Loucy (cell line): ENCODE measurements at regions not wholly inside any gene's neighbourhood (a gene's known extent, or its start where the extent isn't known, plus 50 kb on each side); places are given as distances from the start of the nearest gene placed in this dataset.

Experiments
- CTCF ChIP-seq: fragments of 200-600 bp; sonication (generic); conservative IDR thresholded peaks from 2 replicates; pipeline ENCODE4 v1.5.1; 2014; ENCODE audit warnings: mild to moderate bottlenecking, antibody characterized with exemption, low read length
- EZH2phosphoT487 ChIP-seq: fragments of 200-600 bp; IDR thresholded peaks from 2 replicates; pipeline ENCODE4 v1.6.1; 2018; ENCODE audit warnings: antibody characterized with exemption, mild to moderate bottlenecking, moderate library complexity, borderline replicate concordance

- TF ChIP-seq CTCF (no peak), EZH2phosphoT487 (no peak)
Observed at GRCh38 chr10:78491812-78492211, 458.1 kb downstream of the RPS24 start.
